HUDEP-2 (cell line): ENCODE measurements at regions not wholly inside any gene's neighbourhood (a gene's known extent, or its start where the extent isn't known, plus 50 kb on each side); places are given as distances from the start of the nearest gene placed in this dataset.
A peak's percentile ranks its signal among the peaks of the same experiment; 100 is the strongest.
"Not testable (repeated sequence)": the region's sequence is repeated elsewhere in the genome, so short reads cannot be mapped to it uniquely, and the experiment has no call there.

Source experiments
- DNase-seq, 76 experiments: peaks; one replicate each; lab custom pipeline; 2025; ENCODE audit not compliant: unreplicated experiment in 76 of 76; lab: John Stamatoyannopoulos, UW

DNA sequence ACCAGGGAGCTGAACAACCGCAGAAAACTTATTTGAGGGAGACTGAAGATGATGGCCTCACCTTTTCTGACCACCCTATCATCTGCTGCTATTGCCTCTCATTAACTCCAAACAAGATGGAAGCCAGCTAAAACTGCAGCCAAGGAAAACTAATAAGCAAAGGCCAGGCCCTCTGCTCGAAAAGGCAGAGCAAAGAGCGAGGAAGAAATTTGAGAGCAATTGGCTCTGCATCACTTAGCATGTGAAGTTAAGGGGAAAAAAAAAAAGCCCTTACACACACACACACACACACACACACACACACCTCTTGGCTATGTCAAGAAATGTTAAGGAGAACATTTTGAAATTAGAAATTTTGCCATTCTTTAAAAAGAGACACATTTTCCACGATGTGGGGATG lies 228.1 kb upstream of the CYLC2 start:
- DNase-seq: no peak

DNA sequence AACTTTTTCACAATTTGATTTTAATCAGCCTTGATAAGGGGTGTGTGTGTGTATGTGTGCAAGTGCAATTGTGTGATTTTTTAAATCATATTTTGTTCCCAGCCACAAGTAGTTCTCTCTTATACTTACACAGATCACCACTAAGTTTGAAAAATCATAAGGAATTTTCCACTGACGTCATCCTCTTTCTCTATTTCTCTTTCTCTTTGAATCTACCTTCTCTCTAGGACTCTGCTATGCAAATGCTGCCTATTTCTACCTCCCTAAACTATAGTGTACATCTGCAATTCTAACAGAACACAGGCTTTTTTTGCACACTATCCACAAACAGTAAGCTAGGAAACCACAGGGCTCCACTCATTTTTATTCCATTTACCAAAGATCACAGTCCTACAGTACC lies 254.6 kb upstream of the CYLC2 start:
- DNase-seq: no peak

- no peak for DNase-seq
These were observed 266.2 kb upstream of the CYLC2 start for GRCh38 chr9:102728946-102729345.

DNA sequence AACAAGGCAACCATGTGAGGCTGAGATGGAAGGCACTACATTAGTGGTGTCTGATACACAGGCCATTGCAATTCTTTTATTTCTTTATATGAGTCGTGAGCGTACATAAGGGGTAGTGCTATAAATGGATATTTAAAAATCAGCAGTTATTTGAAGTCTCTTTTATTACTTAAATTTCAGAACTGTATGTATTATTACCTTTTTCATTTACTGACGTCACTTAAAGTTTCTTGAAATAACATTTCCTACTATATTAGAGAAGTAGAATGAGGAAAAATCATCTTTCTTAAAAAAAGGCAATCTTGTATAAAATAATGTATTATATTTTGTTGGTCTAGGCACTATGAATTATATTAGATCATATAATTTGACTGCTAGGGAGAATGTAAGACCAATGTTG lies 280.9 kb upstream of the CYLC2 start:
- DNase-seq: no peak

- DNase-seq: not testable (repeated sequence)
These were observed 282.2 kb upstream of the CYLC2 start for GRCh38 chr9:102712910-102713309.

DNA sequence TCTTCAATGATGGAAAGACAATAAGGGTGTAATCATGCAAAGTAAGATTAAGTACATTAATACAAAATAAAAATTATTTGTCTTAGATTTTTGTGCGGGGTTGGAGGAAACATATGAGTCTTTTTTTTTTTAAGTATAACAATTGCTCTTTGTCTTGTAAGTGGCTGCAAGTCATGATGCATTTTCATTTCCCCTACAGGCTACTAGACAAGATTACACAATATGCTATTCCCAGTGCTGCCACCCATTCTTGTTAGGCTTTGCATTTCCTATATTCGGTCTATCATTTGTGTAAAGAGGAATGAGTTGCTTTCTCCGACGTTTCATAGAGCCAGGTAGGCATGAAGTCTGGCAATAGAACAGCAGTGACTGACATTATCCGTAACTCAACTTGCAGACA lies 294.2 kb upstream of the CYLC2 start:
- DNase-seq: no peak

- DNase-seq: no peak
These were observed 325.9 kb upstream of the CYLC2 start for GRCh38 chr9:102669220-102669619.

DNA sequence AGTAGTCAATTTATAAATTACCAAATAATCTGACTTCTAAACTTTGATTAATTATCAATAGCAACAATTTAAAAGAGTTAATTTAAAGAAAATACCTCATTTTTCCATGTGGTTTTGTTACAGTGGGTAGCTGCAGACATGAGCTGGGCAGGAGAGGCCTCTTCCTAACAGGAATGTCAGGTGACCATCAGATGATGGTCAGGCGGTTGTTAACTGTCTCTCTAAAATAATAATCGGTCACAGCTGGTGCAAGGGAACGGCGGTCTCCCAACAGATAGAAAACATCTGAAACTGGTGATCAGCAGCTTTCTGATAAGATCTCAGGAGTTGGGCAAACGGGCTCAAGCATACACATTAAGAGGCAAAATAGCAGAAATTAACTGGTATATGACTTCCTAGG lies 342.7 kb upstream of the CYLC2 start:
- DNase-seq: no peak

DNA sequence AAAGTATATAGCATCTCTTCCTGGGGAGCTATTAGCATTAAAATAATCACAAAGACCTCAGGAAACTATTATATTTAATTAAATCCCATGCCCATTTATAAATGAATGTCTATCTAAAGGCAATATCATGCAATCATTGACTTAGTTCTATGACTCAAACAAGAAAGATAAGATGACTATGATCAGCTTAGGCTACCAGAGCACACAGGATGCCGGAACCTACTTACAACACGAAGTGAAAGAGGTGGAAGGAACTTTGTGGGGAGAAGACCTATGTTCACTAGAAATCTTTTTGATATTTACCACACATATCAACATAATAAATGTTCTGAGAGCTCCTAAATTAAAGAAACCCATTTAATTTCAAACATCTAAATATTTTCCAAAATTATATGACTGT lies 344.2 kb upstream of the CYLC2 start:
- no peak for DNase-seq

DNA sequence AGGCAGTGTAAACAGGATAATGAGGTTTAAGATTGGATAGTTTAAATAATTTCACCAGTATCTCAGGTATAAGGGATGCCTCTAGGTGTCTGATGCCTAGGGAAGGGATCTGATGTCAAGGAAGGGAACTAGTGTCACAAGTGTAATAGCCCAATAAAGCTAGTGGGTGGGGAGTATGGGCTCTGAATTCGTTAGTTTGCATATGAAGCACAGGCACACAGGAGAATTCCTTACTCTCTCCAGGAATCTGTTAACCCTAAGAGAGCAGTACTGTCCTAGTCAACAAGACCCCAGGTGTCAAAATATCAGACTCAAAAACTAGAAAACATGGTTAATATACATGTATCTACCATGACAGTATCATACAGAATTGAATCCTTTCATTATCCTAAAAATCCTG lies 352.5 kb upstream of the CYLC2 start:
- no peak for DNase-seq

DNA sequence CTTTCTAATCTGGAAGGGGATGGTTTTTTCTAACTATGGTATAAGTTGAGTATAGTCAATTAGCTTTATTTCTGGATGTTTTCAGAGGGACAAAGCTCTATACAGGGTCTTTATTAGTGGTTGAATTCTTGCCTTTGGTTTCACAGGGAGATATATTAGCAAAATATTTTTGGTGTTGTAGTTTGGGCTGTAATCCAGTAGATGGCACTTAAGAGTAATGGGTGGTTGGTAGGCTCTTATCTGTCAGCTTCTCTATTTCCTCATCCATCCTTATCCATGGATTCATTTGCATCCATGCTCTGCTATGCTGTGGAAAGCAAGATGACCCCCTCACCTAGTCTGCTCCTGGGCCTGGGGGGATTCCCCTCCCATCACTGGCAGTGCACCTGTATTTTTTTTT lies 363.6 kb upstream of the CYLC2 start:
- DNase-seq: peak in 3 of 76 experiments; percentile 3 to 16 (median 11)

DNA sequence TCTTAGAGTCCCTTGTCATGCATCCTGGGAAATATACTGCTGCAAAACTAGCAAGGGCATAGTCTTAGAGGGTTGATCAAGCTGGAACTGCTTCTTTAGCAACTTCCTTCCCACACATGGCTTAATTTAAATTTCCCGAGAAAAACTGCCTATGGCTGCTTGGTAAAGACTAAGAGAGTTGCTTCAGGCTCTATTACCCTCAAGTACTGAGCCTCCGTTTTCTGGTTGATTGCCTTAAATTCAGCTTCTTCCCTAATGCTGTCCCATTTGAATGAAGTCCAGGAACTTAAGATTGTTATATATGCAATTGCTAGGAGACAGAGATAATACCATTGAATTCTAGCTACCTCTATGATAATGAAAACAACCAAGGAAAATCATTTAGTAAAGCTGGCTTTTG lies 385.7 kb upstream of the CYLC2 start:
- DNase-seq: no peak

- DNase-seq: not testable (repeated sequence)
These were observed 391.6 kb upstream of the CYLC2 start for GRCh38 chr9:102603198-102604195.

- no peak for DNase-seq
These were observed 400.9 kb upstream of the CYLC2 start for GRCh38 chr9:102594241-102594640.

DNA sequence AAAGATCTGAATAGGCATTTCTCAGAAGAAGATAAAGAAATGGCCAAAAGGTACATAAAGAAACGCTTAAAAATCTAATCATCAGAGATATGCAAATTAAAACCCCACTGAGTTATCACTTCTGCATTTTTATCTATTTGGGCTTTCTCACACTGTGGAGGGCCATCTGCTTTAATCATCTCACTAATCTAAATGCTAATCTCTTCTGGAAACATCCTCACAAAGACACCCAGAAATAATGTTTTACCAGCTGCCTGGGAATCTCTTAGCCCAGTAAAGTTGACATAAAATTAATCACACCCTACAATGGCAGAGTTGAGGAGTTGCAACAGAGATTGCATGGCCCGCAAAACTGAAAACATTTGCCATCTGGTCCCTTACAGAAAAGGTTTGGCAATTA lies 407.9 kb upstream of the CYLC2 start:
- DNase-seq: no peak

- no peak for DNase-seq
These were observed 425.7 kb upstream of the CYLC2 start for GRCh38 chr9:102569436-102569835.

DNA sequence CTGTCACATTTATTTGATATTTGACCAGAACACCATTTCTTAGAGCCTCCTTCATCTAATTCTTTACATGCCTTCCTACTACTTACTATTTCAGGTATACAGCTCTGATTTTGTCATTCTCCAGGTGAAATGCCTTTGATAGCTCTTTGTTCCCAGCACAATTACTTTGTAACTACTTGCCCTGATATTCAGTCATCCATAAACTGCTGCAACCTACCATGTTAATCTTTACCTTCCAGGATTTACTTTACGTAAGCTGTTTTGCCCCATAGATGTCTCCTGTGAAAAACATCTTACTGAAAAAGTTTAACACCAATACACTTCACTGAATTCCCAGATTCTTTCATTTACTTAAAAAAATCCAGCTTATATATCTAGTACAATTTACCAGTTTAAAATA lies 443.8 kb upstream of the CYLC2 start:
- DNase-seq: no peak

- no peak for DNase-seq
These were observed 444.2 kb upstream of the CYLC2 start for GRCh38 chr9:102550886-102551285.

DNA sequence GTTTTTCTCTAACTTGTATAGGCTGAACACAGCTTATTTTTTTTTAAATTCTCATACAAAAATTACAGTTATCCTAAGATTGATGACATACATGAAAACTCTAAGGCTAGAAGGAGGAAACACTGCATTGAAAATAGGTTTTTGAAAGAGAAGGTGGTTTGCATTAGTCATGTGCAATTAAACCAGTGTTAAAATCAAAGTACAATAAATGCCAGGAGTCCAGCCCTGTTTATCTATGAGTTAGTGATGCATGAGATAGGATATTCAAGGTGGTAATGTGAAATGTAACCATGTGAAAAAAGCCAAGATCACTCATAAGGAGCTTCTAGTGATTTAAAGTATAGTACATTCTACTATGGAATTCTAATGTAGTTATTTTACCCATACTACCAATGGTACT lies 444.9 kb upstream of the CYLC2 start:
- DNase-seq: no peak

- no peak for DNase-seq
These were observed 461.1 kb upstream of the CYLC2 start for GRCh38 chr9:102534031-102534430.

- no peak for DNase-seq
These were observed 473.9 kb upstream of the CYLC2 start for GRCh38 chr9:102521097-102521755.

- DNase-seq: no peak
These were observed 475.7 kb upstream of the CYLC2 start for GRCh38 chr9:102519423-102519822.
